NOMO-1 treated with DMSO at 0.1 percent for 48 hours (cell line): ENCODE measurements at regions not wholly inside any gene's neighbourhood (a gene's known extent, or its start where the extent isn't known, plus 50 kb on each side); places are given as distances from the start of the nearest gene placed in this dataset.
"Not testable (repeated sequence)": the region's sequence is repeated elsewhere in the genome, so short reads cannot be mapped to it uniquely, and the experiment has no call there.

Source experiments
- DNase-seq: peaks from one replicate; lab custom pipeline; 2025; ENCODE audit not compliant: unreplicated experiment; lab: John Stamatoyannopoulos, UW

DNA sequence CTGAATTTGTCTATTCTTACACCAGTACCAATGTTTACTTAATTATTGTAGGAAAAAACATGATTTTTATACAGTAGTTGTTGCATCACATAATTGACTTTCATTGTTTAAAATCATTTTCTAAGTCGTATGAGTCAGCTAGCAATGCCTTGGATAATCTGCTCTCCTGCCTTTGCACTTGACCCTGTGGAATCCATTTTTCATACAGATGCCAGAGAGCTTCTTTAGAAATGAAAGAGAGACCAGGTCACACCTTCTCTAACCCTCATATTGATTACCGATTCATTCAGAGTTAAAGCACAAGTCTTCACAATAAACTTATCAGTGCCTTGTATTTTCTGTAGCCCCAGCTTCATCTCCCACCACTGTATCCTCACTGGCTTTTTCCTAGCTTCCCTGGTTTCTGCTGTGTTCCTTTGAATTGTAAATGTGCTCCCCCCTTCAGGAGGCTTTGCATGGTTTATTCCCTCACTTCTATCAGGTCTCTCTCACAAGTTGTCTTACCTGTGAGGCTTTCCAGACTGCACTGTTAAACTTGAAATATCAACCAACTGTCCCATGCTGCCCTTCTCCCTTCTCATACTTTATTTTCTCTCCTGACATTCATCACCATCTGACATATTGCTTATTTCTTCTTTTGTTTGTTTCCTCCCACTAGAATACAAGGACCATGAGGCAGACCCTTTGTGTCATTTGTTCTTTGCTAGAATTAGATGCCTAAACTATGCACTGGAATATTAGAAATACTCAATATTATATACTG is 662.0 kb upstream of the GBE1 start:
- DNase-seq, result no peak

DNA sequence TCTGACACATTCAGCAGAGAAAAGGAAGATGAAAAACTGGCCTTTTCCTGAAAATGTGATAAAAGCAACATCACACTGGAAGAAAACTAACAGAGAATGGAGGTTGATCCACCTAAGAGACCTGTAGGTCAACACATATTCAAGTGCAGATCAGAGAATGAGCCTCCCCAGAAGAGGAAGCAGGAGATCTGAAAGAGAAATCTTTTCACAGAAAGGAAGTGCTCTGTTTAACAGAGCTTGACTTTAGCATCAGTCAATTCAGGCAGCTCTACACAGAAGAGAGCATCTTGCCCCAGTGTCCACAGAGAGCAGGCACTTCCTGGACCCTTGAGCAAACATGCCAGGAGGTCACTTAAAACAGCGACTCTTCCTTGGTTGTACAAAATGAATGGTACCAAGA is 655.4 kb upstream of the GBE1 start:
- DNase-seq, result no peak

DNA sequence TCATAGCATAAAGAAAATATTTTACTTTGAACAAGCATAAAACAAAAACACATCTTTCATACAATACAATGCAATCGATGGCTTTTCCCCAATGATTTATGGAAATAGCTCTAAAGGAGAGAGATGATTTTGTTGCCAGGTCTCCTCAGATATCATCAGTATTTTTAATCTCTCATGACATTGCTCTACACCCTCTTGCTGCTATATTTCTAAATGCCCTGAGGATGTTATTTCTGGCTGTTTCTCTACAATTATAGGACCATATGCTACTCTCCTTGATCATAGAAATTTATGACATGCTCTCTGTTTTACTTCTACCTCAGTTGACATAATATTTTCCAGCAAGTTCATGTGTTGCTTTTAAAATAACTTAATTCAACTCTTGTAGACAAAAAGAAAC is 654.9 kb upstream of the GBE1 start:
- no peak for DNase-seq

DNA sequence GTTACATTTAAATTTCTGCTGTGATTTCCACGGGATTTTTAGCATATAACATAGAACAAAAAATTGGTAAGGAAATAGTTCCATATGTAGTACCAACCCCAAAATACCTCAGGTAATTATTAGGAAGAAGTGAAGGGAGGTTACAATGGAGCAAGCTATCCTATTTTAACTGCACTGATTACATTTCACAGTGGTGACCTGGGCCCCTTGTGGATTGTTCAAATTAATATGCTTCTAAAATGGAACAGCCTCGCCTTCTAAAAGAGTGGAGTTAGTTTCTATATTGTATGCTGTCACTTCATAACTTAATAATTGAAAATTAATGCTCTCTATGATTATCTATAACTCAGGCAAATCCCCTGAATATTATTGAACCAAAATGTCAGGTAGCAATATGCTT is 651.7 kb upstream of the GBE1 start:
- DNase-seq, result no peak

DNA sequence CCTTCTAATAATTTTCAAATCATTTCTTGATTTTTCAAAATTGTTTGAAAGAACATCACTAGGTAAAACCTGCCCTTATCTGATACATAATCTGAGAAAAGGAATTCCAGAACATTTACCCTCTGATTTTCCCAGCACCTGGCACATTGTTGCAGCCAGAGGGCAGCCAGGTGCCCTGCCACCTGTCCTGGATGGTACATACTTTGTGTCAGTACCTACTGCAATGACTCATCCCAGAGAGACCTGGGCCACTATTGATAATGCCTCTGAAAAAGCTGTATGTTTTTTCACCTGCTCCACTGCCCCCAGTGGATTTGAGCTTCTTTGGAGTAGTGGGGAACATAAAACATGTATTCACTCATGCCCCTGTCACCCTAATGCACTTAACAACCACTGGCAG is 648.9 kb upstream of the GBE1 start:
- DNase-seq, result no peak

DNA sequence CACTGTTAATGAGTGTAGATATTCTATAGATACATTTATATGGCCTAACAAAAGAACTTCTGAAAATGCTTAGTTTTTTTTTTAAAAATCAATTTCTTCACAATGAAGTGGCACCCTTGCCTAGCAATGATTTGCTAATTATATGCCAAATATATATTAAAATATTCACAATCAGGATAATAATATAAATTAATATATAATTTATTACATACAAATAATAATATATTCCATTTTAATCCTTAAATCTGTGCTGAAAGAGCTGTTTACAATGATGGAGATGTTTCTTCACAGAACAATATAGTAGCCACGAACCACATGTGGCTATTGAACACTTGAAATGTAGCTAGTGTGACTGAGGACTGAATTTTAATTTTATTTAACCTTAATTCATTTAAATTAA is 648.4 kb upstream of the GBE1 start:
- DNase-seq, result no peak

DNA sequence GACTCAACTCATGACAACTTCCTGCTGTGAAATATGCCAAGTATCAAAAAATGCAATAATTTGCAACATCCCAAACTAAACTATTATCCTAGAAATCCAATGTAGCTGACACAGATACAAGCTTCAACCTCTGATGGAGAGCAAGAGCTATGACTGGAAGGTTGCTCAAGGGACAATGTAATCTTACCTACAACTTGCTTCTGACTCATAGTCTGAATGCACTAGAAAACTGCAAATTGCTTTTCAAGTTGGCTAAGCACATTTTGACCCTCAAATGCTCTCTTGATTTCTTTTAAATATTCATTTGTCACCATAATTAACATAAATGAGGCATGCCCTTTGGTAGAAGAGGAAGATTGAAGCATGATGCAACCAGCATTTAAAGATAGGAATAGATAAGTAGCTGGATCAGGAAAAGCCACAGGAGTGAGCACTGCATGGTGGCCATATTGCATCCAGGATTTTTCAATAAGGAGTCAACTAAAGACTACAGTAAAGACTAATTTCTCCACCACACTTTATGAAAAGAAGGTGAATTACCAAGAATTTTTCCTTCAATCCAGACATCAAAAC is 630.8 kb upstream of the GBE1 start:
- no peak for DNase-seq

DNA sequence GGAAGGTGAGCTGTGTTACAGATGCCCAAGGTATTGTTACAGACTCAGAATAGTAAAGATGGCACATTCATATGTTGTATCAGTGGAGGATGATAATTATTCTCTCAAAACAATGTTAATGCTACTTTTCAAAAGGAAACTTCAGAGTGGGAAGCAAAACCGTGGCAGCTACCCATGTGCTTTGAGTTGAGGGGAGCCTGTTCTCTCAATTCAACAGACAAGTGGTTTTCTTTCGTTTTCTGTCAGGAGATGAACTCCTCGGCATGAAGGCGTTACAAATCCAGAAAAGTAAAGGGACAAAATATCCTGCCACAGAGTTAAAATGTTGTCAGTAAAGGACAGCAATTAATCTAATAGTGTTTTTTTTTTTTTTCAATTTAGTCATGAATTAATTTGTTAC is 629.4 kb upstream of the GBE1 start:
- DNase-seq, result no peak

DNA sequence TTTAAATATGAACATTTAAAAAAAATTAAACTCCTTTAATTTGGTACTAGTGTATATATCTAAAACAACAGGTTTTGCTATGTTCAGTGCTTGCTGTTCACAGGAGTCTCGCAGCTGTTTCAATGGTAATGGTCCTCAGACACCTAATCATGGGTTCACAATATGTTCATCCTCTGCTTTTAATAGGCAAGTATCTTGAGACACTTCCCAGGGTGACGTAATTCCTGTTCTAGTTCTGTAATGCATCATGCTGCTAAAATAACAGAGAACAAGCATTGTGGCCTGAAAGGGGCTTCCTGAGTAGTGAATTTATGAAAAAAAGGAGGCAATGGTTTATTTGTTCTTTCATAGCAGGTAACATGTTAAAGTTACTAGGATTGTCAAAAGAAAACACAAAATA is 625.2 kb upstream of the GBE1 start:
- no peak for DNase-seq

DNA sequence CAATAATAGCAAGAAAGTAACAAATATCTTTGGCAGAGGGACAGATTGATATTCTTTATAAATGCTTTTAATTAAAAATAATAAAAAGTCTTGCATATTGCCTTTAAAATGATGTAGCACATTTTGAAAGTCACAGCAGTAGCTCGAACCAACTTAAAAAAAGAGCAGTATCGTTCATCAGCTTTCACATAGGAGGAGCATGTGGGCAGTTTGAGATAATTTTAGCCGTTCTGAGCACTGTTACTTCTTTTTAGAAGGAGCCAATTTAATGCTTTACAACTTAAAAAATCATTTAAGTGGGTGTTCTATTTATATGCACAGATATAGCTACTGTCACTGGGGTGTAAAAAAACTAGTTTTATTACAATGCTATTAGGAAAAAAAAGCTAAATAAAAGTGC is 622.7 kb upstream of the GBE1 start:
- DNase-seq, result no peak

DNA sequence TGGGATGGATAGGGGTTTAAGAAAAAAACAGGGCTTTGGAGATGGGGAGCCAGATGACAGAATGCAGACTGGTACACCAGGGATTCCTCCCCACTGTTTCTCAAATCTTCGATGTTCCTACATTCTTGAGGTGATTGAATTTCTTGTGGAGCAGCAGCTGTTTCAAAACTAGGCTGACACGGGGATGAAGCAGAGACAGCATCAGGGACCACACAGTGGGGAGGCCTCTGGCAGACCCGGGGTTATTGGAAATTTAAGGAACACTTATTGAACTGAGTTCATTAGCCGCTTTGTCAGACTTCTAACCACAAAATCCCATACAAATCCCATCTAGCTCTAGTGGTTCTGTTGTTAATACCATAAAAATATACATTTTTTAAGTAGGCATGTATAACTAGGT is 621.4 kb upstream of the GBE1 start:
- DNase-seq, result no peak

DNA sequence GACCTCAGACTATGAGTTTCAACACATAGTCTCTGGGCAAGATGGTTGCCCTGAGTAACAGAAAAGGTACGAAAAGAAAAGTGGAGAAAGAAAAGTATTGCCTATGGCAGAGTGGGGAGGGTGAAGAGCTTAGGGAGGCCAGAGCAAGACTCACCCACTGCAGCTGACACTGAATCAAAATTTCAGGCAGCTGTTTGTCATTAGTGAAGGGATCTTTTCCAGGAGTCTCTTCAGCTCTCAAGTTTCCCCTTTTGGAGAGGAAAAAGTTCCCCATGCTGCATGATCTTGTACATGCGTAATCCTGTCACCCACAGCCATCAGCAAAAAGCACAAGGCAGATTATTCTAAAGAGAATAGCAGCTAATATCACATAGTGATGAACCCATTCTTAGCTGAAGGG is 616.9 kb upstream of the GBE1 start:
- no peak for DNase-seq

DNA sequence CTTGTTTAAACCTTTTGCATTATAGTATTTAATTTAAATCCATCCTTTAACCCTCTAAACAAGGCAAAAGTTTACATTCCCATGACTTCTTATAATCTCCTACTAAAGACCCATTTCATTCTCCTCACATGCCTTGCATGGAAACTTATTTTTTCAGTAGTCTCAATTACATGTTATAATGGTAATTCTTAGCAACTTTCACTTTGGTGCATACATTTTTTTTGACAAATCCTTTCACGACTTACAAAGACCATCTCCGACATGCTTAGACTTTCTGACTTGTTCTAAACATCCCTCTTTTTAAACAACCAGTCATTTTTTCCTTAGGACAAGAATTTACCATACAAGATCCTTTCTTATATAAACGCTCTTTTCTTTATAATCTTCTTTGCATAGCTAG is 615.4 kb upstream of the GBE1 start:
- DNase-seq, result no peak

DNA sequence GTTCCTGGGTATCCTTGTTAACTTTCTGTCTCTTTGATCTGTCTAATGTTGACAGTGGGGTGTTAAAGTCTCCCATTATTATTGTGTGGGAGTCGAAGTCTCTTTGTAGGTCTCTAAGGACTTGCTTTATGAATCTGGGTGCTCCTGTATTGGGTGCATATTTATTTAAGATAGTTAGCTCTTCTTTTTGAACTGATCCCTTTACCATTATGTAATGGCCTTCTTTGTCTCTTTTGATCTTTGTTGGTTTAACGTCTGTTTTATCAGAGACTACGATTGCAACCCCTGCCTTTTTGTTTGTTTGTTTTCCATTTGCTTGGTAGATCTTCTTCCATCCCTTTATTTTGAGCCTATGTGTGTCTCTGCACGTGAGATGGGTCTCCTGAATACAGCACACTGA is 612.4 kb upstream of the GBE1 start:
- not testable (repeated sequence) for DNase-seq

DNA sequence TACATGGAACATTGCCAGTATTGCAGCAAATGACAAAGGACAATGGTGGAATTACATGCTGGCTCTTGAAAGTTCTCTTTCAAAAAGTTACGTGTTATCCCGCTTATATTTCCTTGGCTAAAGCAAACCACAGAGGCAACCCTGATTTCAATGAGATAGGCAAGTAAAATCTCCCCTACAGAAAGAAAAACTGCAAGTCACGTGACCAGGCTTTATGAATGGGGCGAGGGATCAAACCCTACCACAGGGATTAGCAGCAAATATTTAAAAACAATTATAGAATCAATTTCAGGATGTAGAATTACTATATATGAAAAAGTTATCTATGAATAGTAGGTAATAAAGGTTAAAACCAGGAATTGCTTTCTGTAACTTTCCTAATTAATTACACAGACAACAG is 603.4 kb upstream of the GBE1 start:
- DNase-seq, result no peak

DNA sequence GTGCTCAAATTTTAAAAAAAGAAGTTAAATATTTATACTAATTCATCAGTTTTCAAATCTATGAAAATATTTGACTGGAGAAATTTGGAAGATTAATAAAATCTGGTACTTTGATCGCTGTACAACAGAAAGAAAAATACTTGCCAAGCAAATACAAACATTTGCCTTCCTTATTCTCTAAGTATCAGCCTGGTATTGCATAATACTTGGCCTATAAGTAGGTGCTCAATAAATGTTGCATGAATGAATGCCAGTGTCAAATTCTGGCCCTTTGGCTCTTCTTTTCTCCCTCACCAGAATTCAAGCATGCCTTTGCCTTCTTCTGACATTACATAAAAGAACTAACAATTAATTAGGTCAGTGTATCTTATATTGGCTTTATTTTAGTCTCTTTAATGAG is 601.7 kb upstream of the GBE1 start:
- DNase-seq, result no peak

DNA sequence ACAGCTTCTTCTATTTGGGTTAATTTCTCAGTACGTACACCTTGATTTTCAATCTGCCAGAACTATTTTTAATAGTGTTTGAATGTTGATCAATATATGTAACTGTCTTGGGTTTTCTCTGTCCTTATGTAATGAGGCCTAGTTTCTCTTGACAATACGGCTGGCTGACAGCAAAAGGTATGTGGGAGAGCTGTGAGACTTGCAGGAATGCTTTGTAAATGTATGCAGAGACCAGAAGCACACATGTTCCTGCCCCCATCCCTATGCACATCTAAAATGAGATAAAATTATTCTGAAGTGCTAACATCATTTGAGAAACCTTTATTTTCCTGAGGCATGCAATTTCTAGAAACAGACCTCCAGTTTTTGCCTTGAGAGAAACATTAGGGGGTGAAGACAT is 593.8 kb upstream of the GBE1 start:
- DNase-seq, result no peak

DNA sequence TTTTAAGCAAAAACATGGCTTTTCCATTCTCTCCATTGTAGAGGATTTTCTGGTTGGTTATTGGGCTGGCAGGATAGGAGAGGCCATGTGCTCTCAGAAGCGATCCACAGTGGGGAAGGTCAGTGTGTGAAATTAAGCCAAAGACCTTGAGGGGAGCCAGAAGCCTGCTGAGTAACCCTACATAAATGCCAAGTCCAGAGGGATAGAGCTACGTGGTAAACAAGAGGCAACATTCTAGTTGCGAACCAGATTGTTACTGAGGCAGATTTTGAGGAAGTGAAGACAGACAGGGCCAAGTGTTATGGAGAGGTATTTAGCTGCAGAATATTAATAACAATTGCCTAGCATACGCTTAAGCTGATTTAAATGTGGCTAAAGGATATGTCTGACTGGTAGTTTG is 592.8 kb upstream of the GBE1 start:
- DNase-seq, result no peak

DNA sequence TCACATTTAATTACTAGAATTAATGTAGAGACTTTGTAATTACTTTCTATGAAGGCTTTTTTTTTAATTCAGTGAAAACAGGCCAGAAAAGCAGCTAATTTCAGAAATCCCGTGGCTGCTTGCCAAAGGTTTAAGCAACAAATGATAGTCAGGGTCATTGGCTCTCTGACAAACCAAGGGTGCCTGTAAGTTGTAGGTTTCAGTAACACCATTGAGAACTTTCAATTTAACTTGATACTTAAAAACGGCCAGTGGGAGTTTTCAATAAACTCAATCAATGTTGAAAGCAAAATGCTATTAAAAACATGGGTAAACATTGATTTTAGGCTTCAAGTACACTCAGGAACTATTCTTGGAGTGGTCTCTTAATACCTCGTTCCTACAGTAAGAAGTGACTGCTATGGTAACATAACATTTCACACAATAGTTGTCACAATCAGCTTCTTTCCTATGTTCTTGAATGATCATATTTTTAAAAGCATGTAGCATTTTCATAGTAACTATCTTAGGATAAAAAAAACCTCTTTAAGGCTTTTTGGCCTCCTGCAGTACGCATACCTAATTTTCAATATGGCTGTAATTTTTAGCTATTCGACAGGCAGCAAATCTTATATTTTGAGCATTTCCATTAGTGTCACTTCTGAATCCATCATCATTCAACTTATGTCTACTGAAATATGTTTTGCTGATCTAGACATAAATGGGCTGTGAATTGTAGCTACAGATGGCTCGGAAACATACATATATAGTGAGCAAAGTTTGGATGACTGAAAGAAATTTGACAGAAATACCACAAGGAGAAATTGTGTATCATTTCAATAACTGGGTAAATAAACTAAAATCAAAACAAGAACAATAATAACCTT is 592.1 kb upstream of the GBE1 start:
- DNase-seq, result no peak

DNA sequence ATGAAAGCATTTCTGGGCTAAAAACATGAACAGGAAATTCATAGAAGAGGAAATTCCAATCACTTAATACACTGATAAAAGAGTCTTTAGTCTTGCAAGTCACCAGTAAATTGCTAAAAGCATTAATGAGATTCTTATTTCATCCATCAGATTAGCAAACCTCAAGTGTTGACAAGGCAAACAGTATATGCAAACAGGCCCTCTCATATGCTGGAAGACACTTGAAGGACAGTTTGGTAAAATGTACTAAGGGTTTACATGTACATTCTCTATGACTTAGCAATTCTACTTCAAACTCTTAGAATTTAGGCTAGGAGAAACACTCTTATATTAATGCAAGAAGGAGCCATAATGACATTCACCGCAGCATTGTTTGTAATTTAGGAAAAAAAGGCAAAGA is 586.1 kb upstream of the GBE1 start:
- DNase-seq, result no peak

DNA sequence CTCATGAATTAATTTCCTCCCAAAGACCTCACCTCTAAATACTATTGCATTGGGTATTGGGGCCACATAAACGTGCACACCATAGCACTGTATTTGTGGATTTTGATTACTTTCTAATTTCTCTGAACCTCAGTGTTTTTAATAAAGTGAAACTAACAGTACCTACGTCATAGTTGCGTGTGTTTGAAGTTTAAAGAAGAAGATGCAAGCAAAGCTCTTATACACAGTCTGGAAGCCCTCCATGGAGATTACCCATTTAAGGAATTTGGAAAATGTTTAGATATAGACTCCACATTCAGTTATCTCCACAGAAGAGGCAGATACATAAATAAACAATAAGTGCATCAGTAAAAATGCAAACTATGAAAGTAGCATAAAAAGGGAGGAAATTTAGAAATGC is 581.1 kb upstream of the GBE1 start:
- DNase-seq, result no peak

DNA sequence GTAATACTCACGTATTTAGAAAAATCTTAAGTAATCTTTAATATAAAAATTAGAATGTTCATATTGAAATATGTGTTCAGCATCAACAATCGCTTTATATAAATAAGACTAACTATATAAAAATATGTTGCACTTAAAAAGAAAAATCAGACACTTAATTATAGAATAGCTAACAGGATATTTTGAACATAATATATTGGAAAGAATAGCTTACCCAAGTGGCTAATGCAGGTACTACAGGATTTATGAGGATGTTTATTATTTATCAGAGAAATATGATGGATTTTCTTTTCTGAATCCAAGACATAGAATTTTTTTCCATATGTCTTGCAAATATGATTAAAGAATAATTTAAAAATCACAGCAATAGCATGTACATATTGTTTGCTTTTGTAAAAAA is 567.9 kb upstream of the GBE1 start:
- DNase-seq, result no peak
